ENCODE measurements at regions not wholly inside any gene's neighbourhood (a gene's known extent, or its start where the extent isn't known, plus 50 kb on each side); places are given as distances from the start of the nearest gene placed in this dataset.
A peak's percentile ranks its signal among the peaks of the same experiment; 100 is the strongest.

GRCh38 chr1:88296227-88296626 lies 387.8 kb upstream of the PKN2 start:
- TF ChIP-seq CTCF (conservative IDR thresholded peaks at IDR 0.05) (no peak), ZFX (IDR thresholded peaks at IDR 0.05) (no peak)
- H3K27ac ChIP-seq: no peak overlapping the region

GRCh38 chr1:88296642-88297041 lies 387.4 kb upstream of the PKN2 start:
- H3K27ac ChIP-seq: no peak overlapping the region
- TF ChIP-seq ZFX (IDR thresholded peaks at IDR 0.05) (no peak), CTCF (conservative IDR thresholded peaks at IDR 0.05) (no peak)

- TF ChIP-seq CTCF (conservative IDR thresholded peaks at IDR 0.05) (no peak), ZFX (IDR thresholded peaks at IDR 0.05) (no peak)
- no peak overlapping the region for H3K27ac ChIP-seq
Measured at GRCh38 chr1:88298506-88298905, 385.6 kb upstream of the PKN2 start.

- TF ChIP-seq ZFX (IDR thresholded peaks at IDR 0.05): no peak
- no peak for TF ChIP-seq CTCF (conservative IDR thresholded peaks at IDR 0.05)
- no peak overlapping the region for H3K27ac ChIP-seq
Measured at GRCh38 chr1:88300752-88301263, 383.3 kb upstream of the PKN2 start.

GRCh38 chr1:88302843-88303486 lies 381.1 kb upstream of the PKN2 start:
- peak; percentile 54 for TF ChIP-seq CTCF (conservative IDR thresholded peaks at IDR 0.05)
- TF ChIP-seq ZFX (IDR thresholded peaks at IDR 0.05): no peak
- H3K27ac ChIP-seq: no peak overlapping the region

GRCh38 chr1:88311265-88311664 lies 372.8 kb upstream of the PKN2 start:
- TF ChIP-seq CTCF (conservative IDR thresholded peaks at IDR 0.05) (no peak), ZFX (IDR thresholded peaks at IDR 0.05) (no peak)
- no peak overlapping the region for H3K27ac ChIP-seq

- H3K27ac ChIP-seq: no peak overlapping the region
- TF ChIP-seq CTCF (conservative IDR thresholded peaks at IDR 0.05) (no peak), ZFX (IDR thresholded peaks at IDR 0.05) (no peak)
Measured at GRCh38 chr1:88311907-88312306, 372.2 kb upstream of the PKN2 start.

Data from C4-2B (cell line).